ENCODE measurements at regions not wholly inside any gene's neighbourhood (a gene's known extent, or its start where the extent isn't known, plus 50 kb on each side); places are given as distances from the start of the nearest gene placed in this dataset.

GRCh38 chr10:20694296-20694695 lies 202.8 kb downstream of the NEBL start:
- Histone ChIP-seq H3K56ac (replicated peaks; ENCODE audit: insufficient read length, low read depth, low read length) (no peak overlapping the region), H3K79me1 (ENCODE audit: low read depth, low read length) (no peaks in the 10 kb centered on the region), H3K18ac (ENCODE audit: extremely low read depth, low read length) (no peak overlapping the region), H3K9me3 (ENCODE audit: insufficient read depth in 2 of 2, low read depth in 1 of 2, low read length in 1 of 2) (no peaks in the 10 kb centered on the region), H2BK120ac (replicated peaks; ENCODE audit: low read depth, low read length) (no peak overlapping the region), H3K4ac (replicated peaks; ENCODE audit: insufficient read length, low read depth, low read length) (no peak overlapping the region), H3K23ac (ENCODE audit: insufficient read length) (no peak overlapping the region), H4K5ac (ENCODE audit: insufficient read length, low read depth, low read length) (no peak overlapping the region), H3K4me3 (ENCODE audit: extremely low read depth in 1 of 4, insufficient read depth in 2 of 4, low read depth in 3 of 4, low read length in 4 of 4) (no peak overlapping the region), H2BK5ac (ENCODE audit: low read depth, low read length) (no peak overlapping the region), H4K20me1 (replicated peaks in 1 of 2; ENCODE audit: control insufficient read depth in 1 of 2, insufficient read depth in 2 of 2, low read length in 2 of 2) (no peaks in the 10 kb centered on the region), H3K4me2 (ENCODE audit: insufficient read depth in 1 of 2, low read depth in 2 of 2, low read length in 2 of 2) (no peak overlapping the region), H3K79me2 (ENCODE audit: control insufficient read depth in 1 of 2, insufficient read depth in 2 of 2, low read length in 2 of 2) (no peaks in the 10 kb centered on the region), H3K23me2 (ENCODE audit: low read depth, low read length) (no peaks in the 10 kb centered on the region), H2AFZ (ENCODE audit: low read length) (no peak overlapping the region), H4K91ac (replicated peaks; ENCODE audit: insufficient read length, low read length) (no peak overlapping the region), H2BK15ac (ENCODE audit: low read length) (no peak overlapping the region), H3K9ac (replicated peaks in 1 of 4; ENCODE audit: extremely low read depth in 1 of 4, low read depth in 3 of 4, low read length in 3 of 4) (no peak overlapping the region), H4K8ac (ENCODE audit: extremely low read depth, insufficient read depth, low read length) (no peak overlapping the region), H2AK5ac (ENCODE audit: low read depth, low read length) (no peak overlapping the region), H3K14ac (ENCODE audit: insufficient read length) (no peak overlapping the region), H3K4me1 (replicated peaks in 1 of 4; ENCODE audit: control insufficient read depth in 3 of 4, insufficient read depth in 4 of 4, low read length in 3 of 4) (peaks cover 0 to 8% (median 4%) of the 10 kb centered on the region in 4 experiments; a peak in 3 of 7 replicates), H3K36me3 (ENCODE audit: control insufficient read depth in 2 of 4, insufficient read depth in 4 of 4, low read length in 3 of 4) (no peaks in the 10 kb centered on the region), H3K27me3 (replicated peaks in 1 of 4; ENCODE audit: control insufficient read depth in 3 of 4, extremely low read depth in 1 of 4, insufficient read depth in 3 of 4, low read length in 3 of 4) (no peaks in the 10 kb centered on the region), H2BK12ac (ENCODE audit: low read depth, low read length) (no peak overlapping the region), H3K27ac (ENCODE audit: low read depth, low read length) (no peak overlapping the region), H2BK20ac (ENCODE audit: low read length) (no peak overlapping the region)
- ChIA-PET POLR2A (ENCODE audit: partially characterized antibody) (no interaction called here), CTCF (ENCODE audit: partially characterized antibody) (no interaction called here)
- DNase-seq (ENCODE audit: low read depth in 1 of 2, low spot score in 2 of 2) (no peak), FAIRE-seq (no peak)
- TF ChIP-seq NANOG (IDR thresholded peaks at IDR 0.05; ENCODE audit: insufficient read depth, low read depth, low read length, poor library complexity, severe bottlenecking) (no peak), POLR2A (IDR thresholded peaks at IDR 0.05; ENCODE audit: control extremely low read depth in 1 of 2, low read depth in 2 of 2, low read length in 2 of 2) (no peak), SP1 (IDR thresholded peaks at IDR 0.05; ENCODE audit: low read depth, low read length) (no peak), CTBP2 (IDR thresholded peaks at IDR 0.05; ENCODE audit: borderline replicate concordance, insufficient read depth, insufficient read length, low read length) (no peak), GTF2F1 (IDR thresholded peaks at IDR 0.05; ENCODE audit: borderline replicate concordance, low read depth, low read length) (no peak), SIN3A (conservative IDR thresholded peaks at IDR 0.05 in 1 of 2, IDR thresholded peaks at IDR 0.05 in 1 of 2; ENCODE audit: low read depth in 1 of 2, low read length in 2 of 2) (no peak), CBX8 (IDR thresholded peaks at IDR 0.05; ENCODE audit: borderline replicate concordance, low read depth, low read length) (no peak), SRF (IDR thresholded peaks at IDR 0.05; ENCODE audit: low read depth, low read length) (no peak), TBP (IDR thresholded peaks at IDR 0.05; ENCODE audit: low read depth, low read length) (no peak), POLR2AphosphoS5 (IDR thresholded peaks at IDR 0.05; ENCODE audit: low read depth, low read length) (no peak)
- TF ChIP-seq, protein P1, sequence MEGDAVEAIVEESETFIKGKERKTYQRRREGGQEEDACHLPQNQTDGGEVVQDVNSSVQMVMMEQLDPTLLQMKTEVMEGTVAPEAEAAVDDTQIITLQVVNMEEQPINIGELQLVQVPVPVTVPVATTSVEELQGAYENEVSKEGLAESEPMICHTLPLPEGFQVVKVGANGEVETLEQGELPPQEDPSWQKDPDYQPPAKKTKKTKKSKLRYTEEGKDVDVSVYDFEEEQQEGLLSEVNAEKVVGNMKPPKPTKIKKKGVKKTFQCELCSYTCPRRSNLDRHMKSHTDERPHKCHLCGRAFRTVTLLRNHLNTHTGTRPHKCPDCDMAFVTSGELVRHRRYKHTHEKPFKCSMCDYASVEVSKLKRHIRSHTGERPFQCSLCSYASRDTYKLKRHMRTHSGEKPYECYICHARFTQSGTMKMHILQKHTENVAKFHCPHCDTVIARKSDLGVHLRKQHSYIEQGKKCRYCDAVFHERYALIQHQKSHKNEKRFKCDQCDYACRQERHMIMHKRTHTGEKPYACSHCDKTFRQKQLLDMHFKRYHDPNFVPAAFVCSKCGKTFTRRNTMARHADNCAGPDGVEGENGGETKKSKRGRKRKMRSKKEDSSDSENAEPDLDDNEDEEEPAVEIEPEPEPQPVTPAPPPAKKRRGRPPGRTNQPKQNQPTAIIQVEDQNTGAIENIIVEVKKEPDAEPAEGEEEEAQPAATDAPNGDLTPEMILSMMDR (IDR thresholded peaks at IDR 0.05; ENCODE audit: control extremely low read depth in 1 of 3, insufficient read depth in 1 of 3, low read depth in 1 of 3, low read length in 3 of 3), result no peak

All from H1 (cell line).